Renal cortex interstitium (tissue), 11 donors: ENCODE measurements at regions not wholly inside any gene's neighbourhood (a gene's known extent, or its start where the extent isn't known, plus 50 kb on each side); places are given as distances from the start of the nearest gene placed in this dataset.
"Not testable (repeated sequence)": the region's sequence is repeated elsewhere in the genome, so short reads cannot be mapped to it uniquely, and the experiment has no call there.

Experiments
- DNase-seq, 11 donors: peaks; one replicate each; pipeline ENCODE4 v3.0.0-alpha.2; 2013; ENCODE audit warnings: low read depth in 9 of 11, low spot score in 4 of 11; ENCODE audit errors: extremely low read depth in 1 of 11

- no peak for DNase-seq
These were observed 892.6 kb downstream of the TAF11L14 start for GRCh38 chr5:18526792-18527405.

DNA sequence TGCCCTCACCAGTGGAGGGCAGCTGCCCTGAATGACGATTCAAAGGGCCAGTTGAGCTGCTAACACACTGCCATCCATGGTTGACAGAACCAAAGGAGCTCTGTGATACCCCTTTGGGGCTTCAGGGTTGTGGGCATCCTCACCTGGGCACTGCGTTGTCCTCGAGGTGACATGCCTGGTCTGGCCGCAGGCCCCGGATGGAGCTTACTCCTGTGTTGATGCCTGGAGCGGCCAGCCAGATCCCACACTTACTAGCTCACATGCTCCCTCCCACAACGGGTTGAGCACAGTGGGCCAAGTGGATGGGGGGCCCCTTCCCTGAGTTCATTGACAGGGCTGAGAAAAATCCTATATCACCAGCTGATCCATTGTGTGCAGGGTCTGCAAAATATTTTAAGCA lies 898.9 kb downstream of the TAF11L14 start:
- DNase-seq = no peak

- DNase-seq = no peak
These were observed 899.9 kb downstream of the TAF11L14 start for GRCh38 chr5:18534119-18534518.

GRCh38 chr5:18535753-18536152 lies 901.5 kb downstream of the TAF11L14 start:
- not testable (repeated sequence) for DNase-seq

- peak in 2 of 11 donors; percentile 4 to 16 for DNase-seq
These were observed 910.2 kb downstream of the TAF11L14 start for GRCh38 chr5:18544421-18544820.

DNA sequence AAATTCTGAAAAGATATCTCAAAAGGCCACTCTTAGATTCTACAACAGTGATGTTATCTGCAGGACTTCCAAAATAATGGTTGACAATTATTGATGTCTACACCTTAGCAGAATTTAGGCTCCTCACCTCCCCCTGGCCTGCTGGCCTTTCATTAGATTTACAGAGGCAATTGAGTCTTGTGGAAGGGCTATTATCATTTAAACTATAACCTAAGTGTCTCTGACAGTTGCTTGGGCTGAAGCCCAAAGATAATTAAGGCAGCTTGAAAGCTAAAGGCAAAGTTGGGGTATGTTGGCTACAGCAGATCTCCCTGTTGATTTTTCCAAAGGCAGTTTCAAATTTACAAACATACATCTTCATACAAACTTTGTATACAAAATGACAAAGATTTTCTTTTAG lies 912.3 kb downstream of the TAF11L14 start:
- DNase-seq = no peak

GRCh38 chr5:18551716-18552115 lies 917.5 kb downstream of the TAF11L14 start:
- DNase-seq = no peak

DNA sequence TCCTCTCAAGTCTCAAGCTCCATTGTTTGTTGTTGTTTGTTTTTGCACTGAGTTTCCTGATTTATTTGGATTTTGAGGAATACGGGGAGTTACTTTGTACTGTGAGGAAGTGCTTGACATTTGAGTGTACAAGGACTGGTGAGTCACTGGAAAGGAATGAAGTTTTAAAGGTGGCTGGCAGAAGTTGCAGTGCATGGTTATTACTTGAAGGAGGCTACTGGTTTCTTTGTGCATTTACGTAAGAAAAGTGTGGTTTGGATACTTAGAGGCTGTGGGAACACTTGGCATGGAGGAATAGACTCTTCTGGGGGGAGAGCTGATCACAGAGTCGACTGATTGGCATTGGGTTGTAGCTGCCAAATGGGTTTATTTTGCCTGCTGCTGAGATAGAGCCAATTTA lies 919.0 kb downstream of the TAF11L14 start:
- no peak for DNase-seq

DNA sequence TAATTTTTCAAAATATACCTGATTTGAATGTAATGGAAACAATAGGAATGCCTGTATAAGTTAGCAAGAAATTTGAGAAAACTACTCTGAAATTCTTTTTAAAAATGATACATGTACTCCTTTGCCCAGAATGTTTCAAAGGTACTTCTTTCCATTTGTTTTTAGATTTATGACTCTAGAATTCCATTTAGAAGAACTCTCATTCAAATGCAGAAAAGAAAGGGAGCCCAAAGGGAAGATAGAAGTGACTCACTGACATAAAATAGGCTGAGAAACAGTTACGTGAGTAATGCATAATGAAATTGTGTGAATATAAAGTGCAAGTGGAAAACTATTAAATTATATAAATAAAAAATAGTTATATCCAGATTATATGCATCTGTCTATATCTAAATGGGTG lies 926.3 kb downstream of the TAF11L14 start:
- DNase-seq = no peak

DNA sequence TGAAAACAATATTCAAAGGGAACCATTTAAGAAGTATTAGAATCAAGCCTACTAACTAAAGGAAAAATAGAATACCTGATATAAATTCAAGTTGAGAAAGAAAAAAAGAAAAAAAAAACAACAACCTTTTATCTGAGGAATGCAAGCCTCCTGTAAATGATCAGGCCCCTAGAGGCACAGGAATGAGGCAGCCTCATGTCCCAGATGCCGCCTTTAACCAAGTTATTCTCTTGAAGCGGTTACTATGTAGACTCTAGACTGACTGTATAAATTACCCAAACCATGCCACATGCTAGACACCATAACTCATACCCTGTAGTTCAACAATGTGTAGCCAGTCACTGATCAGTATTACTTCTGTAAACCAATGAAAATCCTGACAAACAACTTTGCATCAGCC lies 929.6 kb downstream of the TAF11L14 start:
- DNase-seq = no peak

- DNase-seq = no peak
These were observed 932.4 kb downstream of the TAF11L14 start for GRCh38 chr5:18566671-18567070.

GRCh38 chr5:18576586-18576985 lies 942.3 kb downstream of the TAF11L14 start:
- DNase-seq = no peak

DNA sequence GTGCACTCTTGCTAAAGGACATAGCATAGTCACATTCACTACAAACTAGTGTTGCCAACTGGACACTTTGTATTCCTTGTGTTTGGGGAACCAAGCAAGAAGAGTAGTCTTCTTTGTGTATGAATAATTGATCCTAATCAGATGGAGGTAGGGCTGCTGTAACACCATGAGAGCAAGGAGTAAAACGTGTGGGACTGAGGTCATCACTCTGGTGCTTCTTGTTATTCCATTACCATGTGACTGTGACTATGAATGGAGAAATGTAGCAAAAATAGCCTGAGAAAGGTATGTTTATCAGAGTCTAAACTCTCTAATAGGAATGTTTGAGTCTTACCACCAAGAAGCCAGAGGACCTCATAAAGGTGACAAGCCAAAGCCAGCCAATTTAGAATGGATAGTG lies 966.9 kb downstream of the TAF11L14 start:
- no peak for DNase-seq

DNA sequence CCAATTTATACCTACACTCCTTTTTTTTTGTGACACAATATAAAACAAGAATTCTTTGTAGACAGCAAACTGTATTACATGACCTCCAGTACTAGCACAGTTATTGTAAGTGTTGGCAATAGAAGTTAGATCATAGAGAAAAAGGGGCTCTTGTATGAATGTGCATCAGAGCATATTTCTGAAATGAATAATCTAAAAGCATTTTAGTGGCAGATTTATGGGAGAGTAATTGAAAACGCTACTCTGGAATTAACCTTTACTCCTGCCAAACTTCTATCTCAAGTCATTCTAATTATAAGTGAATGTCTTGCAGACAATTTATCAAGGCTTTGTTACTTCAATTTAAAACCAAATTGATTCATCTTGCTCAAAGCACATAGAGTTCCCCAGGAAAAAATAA lies 968.1 kb downstream of the TAF11L14 start:
- no peak for DNase-seq

- no peak for DNase-seq
These were observed 970.9 kb downstream of the TAF11L14 start for GRCh38 chr5:18605186-18605585.

DNA sequence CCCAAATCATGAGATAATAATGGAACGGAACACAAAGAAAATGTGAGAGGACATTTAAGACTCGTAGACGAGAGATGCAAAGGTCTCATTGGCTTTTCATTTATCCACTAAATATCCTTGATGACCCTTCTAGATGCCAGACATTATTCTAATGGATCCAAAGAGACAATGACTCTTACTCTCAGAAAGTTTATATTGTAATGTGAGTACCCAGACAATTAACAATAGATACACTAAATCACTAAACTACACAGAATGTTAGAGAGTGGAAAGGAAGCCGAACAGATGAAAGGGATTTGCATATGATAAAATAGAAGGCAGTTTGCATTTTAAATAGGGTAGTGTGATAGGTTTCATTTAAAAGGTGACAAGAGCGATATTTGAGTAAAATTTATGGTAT lies 973.3 kb downstream of the TAF11L14 start:
- DNase-seq = no peak

- DNase-seq = not testable (repeated sequence)
These were observed 982.9 kb downstream of the TAF11L14 start for GRCh38 chr5:18617191-18617590.

DNA sequence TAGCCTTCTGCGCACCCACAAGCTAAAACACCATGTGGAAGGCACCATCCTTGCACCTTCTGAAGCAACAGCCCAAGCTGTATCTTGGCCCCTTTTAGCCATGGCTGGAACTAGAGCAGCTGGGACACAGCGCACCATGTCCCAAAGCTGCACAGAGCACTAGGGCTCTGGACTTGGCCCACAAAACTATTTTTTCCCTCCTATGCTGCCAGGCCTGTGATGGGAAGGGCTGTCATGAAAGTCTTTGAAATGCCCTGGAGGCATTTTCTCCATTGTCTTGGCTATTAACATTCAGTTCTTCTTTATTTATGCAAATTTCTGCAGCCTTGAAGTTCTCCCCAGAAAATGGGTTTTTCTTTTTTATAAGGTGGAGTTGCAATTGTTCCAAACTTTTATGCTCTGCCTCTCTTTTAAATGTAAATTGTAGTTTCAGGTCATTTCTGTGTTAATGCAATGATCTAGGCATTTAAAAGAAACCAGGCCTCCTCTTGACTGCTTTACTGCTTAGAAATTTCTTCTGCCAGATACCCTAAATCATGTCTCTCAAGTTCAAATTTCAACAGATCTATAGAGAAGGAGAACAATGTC lies 996.3 kb downstream of the TAF11L14 start:
- no peak for DNase-seq

DNA sequence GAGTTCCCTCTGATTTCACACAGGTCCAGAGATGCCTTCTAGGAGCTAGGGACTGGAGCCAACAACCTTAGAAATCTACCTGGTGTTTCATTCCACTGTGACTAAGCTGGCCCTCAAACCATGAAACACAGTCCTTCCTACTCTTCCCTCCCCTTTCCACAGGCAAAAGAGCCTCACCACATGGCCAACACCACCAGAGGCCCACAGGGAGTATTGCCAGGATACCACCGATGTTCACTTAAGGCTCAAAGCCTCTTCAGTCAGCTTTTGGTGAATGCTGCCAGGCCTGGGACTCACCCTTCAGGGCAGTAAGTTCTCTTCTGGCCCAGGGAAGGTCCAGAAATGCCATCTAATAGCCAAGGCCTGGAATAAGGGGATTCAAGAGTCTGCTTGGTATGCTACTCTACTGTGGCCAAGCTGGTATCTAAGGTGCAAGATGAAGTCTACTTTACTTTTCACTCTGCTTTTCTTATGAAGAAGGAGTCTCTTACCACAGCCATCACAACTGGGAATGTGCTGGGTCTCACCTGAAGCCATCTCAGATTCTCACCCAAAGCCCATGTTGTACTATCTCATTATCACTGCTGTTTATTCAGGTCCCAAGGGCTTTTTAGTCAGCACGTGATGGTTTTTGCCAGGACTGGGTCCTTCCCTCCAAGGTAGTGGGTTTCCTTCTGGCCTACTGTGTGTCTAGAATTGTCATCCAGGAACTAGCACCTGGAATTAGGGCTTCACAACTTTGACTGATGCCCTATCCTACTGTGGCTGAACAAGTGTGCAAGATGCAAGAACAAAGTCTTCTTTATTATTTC lies 1018.4 kb downstream of the TAF11L14 start:
- no peak for DNase-seq

DNA sequence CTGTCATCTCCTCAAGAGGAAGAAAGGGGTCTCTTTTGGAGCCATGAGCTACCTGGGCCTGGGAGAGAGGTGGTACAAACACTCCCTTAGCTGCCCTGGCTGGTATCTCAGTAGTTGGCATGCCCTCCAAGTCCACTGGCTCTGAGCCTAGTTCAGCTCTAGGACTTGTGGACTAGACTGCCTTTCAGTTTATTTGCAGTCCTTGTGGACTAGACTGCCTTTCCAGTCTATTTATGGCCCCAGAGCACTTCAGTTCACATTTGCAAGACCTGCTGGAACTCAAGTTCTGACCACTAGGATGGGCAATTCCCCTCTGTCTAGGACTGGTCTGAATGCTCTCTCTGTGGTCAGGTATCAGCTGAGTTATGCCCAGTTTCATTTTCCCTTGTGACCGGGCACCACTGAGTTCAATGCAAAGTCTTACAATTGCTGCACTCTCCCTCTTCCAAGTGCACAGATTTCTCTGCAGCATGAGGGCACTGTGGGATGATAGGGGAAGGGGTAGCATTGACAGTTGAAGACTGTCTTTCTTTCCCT lies 1019.0 kb downstream of the TAF11L14 start:
- DNase-seq = no peak
